ENCODE measurements at regions not wholly inside any gene's neighbourhood (a gene's known extent, or its start where the extent isn't known, plus 50 kb on each side); places are given as distances from the start of the nearest gene placed in this dataset.
A peak's percentile ranks its signal among the peaks of the same experiment; 100 is the strongest.
"Not testable (repeated sequence)": the region's sequence is repeated elsewhere in the genome, so short reads cannot be mapped to it uniquely, and the experiment has no call there.

- in situ Hi-C loops (cut with MboI; ENCODE audit: low pct_unique_long_range_greater_than_20kb in 2 of 9, low sequenced_read_pairs in 9 of 9, unreplicated experiment in 9 of 9) = no loop called here
- 20 to 100% (median 91%) methylated on average over 1 to 3 of the region's 5 CpGs; no CpG with 5 or more reads in 4 of the 10 experiments for WGBS, 10 experiments
- Histone ChIP-seq H3K4me1 (replicated peaks in 1 of 2) (no peaks in the 10 kb centered on the region), H3K27ac (no peak overlapping the region), H3K4me3 (no peak overlapping the region)
- ATAC-seq (replicated peaks in 6 of 8) = peak in 2 of 8 experiments; percentile 72 to 93
These were observed 236.9 kb upstream of the IL12A start for GRCh38 chr3:159751752-159752151.

DNA sequence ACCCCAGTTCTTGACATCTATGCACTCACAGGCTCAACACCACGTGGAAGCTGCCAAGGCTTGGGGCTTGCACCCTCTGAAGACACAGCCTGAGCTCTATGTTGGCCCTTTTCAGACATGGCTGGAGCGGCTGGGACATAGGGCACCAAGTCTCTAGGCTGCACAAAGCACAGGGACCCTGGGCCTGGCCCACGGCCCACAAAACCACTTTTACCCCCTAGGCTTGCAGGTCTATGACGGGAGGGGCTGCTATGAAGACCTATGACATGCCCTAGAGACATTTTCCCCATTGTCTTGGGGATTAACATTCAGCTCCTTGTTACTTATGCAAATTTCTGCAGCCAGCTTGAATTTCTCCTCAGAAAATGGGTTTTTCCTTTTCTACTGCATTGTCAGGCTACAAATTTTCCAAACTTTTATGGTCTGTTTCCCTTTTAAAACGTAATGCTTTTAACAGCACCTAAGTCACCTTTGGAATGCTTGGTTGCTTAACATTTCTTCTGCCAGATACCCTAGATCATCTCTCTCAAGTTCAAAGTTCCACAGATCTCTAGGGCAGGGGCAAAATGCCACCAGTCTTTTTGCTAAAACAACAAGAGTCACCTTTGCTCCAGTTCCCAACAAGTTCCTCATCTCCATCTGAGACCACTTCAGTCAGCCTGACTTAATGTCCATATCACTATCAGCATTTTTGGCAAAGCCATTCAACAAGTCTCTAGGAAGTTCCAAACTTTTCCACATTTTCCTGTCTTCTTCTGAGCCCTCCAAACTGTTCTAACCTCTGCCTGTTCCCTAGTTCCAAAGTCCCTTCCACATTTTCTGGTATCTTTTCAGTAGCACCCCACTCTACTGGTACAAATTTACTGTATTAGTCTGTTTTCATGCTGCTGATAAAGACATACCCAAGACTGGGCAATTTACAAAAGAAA, 232.1 kb upstream of the IL12A start:
- in situ Hi-C loops (cut with MboI; ENCODE audit: low pct_unique_long_range_greater_than_20kb in 2 of 9, low sequenced_read_pairs in 9 of 9, unreplicated experiment in 9 of 9); H3K4me3 ChIP-seq; H3K4me1 ChIP-seq (replicated peaks in 1 of 2); H3K27ac ChIP-seq; ATAC-seq (replicated peaks in 6 of 8): not testable (repeated sequence)
- WGBS, 10 experiments = 38 to 90% (median 79%) methylated on average over 1 to 5 of the region's 5 CpGs; no CpG with 5 or more reads in 4 of the 10 experiments

DNA sequence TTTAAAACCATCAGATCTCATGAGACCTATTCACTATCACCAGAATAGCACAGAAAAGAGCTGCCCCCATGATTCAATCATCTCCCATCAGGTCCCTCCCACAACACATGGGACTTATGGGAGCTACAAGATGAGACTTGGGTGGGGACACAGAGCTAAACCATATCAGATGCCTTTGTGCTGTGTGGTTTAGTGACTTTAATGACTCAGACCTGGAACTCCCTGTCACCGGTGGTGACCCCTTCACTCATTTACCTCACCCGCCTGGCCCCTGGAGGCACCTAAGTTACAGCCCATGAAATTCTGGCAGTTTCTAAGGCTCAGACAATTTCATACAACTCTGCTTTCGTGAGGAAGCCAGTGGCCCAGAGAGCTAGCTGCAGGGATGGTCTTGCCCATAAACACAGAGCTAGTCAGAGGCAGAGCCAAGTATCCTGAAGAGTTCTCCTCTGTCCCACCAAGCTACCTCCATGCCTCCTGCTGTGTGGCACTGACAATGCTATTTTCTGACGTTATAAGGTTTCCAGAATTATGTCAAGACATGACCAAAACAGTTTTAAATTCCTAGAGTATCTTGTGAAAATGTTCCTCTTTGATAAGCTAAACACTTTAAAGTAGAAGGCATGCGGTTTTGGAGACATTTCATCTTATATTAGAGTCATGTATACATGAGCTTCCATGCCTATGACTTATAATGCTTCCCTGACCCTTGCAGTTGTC, 231.1 kb upstream of the IL12A start:
- H3K27ac ChIP-seq = no peak overlapping the region
- no peak overlapping the region for H3K4me3 ChIP-seq
- H3K4me1 ChIP-seq (replicated peaks in 1 of 2) = no peaks in the 10 kb centered on the region
- 25 to 100% (median 71%) methylated on average over 1 to 5 of the region's 5 CpGs; no CpG with 5 or more reads in 1 of the 10 experiments for WGBS, 10 experiments
- in situ Hi-C loops (cut with MboI; ENCODE audit: low pct_unique_long_range_greater_than_20kb in 2 of 9, low sequenced_read_pairs in 9 of 9, unreplicated experiment in 9 of 9) = no loop called here
- peak in 2 of 8 experiments; percentile 58 to 62 for ATAC-seq (replicated peaks in 6 of 8)

- Histone ChIP-seq H3K4me3 (no peak overlapping the region), H3K4me1 (replicated peaks in 1 of 2) (no peaks in the 10 kb centered on the region), H3K27ac (no peak overlapping the region)
- in situ Hi-C loops (cut with MboI; ENCODE audit: low pct_unique_long_range_greater_than_20kb in 2 of 9, low sequenced_read_pairs in 9 of 9, unreplicated experiment in 9 of 9) = no loop called here
- no peak for ATAC-seq (replicated peaks in 6 of 8)
These were observed 228.6 kb upstream of the IL12A start for GRCh38 chr3:159760046-159760445.

DNA sequence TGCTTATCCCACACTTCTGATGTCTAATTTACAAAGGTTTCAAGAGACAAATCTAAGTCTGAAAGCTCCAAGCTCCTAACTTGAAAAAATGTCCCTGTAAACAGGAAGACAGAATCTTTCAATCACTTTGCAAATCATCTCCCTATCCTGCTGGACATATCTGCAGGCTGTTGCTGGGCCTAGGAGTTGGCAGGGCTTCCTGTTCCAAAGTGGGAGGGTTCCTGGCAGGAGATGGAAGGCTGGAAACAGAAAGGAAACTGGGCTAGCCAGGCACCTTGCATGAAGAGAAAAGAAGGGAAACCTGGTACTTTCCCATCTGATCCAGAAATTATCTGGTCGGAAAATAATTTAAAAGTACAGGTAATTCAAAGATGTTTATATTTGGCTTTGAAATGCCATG, 227.3 kb upstream of the IL12A start:
- no peak overlapping the region for H3K27ac ChIP-seq
- WGBS, 10 experiments = 0 to 100% (median 60%) methylated on average over 1 of the region's 1 CpG; no CpG with 5 or more reads in 3 of the 10 experiments
- no peak overlapping the region for H3K4me3 ChIP-seq
- H3K4me1 ChIP-seq (replicated peaks in 1 of 2) = peaks cover under 1 to 4% of the 10 kb centered on the region in 2 donors
- in situ Hi-C loops (cut with MboI; ENCODE audit: low pct_unique_long_range_greater_than_20kb in 2 of 9, low sequenced_read_pairs in 9 of 9, unreplicated experiment in 9 of 9) = no loop called here
- ATAC-seq (replicated peaks in 6 of 8) = no peak

DNA sequence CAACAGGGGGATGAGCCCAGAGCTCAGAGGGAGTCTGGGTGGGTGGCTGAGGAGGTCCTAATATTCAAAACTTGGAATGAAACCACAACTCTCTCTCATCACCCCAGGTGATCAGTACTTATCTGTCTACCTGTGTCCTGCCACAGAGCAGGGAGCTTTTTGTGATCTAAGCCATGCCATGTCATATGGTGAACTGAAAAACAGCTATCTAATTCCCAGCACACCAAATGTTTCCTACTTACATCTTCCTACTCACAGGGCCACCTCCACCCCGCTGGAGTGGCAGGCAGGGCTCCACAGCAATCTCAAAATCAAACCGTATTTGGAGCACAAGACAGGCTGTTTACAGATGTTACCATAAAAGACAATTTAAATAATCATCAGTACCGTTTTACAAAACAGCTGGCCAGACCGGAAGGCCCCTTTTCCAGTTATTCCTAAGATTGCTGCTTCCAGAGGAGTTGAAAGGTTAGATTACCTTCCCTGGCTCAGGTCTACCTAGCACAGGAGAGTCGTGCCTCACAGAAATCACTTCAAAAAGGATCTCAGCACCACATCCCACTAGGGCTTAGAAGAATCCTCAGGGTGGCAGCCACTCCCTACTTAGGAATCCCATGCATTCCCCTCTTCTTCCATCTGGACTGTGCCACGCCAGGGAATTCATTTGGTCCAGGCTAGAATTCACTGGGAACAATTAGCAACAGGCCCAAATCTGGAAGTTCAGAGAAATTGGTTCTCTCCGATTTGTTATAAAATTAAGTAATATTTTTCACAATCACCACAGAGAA, 226.6 kb upstream of the IL12A start:
- Histone ChIP-seq H3K27ac (no peak overlapping the region), H3K4me3 (peak overlapping the region in 1 of 5 donors; percentile 67), H3K4me1 (replicated peaks in 1 of 2) (peaks cover 6 to 8% of the 10 kb centered on the region in 2 donors)
- in situ Hi-C loops (cut with MboI; ENCODE audit: low pct_unique_long_range_greater_than_20kb in 2 of 9, low sequenced_read_pairs in 9 of 9, unreplicated experiment in 9 of 9) = no loop called here
- 0 to 100% (median 81%) methylated on average over 1 to 7 of the region's 7 CpGs; no CpG with 5 or more reads in 1 of the 10 experiments for WGBS, 10 experiments
- no peak for ATAC-seq (replicated peaks in 6 of 8)

GRCh38 chr3:159763011-159763601, 225.5 kb upstream of the IL12A start:
- peak; percentile 3 to 62 (median 52) for ATAC-seq (replicated peaks in 6 of 8)
- Histone ChIP-seq H3K4me1 (replicated peaks in 1 of 2) (peaks cover 6 to 8% of the 10 kb centered on the region in 2 donors), H3K27ac (peak overlapping the region in 1 of 2 donors; percentile 17), H3K4me3 (peak overlapping the region; percentile 53 to 80 (median 62))
- in situ Hi-C loops (cut with MboI; ENCODE audit: low pct_unique_long_range_greater_than_20kb in 2 of 9, low sequenced_read_pairs in 9 of 9, unreplicated experiment in 9 of 9) = no loop called here
- WGBS, 10 experiments = 0 to 20% (median 5%) methylated on average over 1 to 16 of the region's 40 CpGs; no CpG with 5 or more reads in 7 of the 10 experiments

GRCh38 chr3:159763602-159764489, 224.8 kb upstream of the IL12A start:
- in situ Hi-C loops (cut with MboI; ENCODE audit: low pct_unique_long_range_greater_than_20kb in 2 of 9, low sequenced_read_pairs in 9 of 9, unreplicated experiment in 9 of 9) = no loop called here
- 0 to 4% (median 0%) methylated on average over 3 to 5 of the region's 80 CpGs; no CpG with 5 or more reads in 7 of the 10 experiments for WGBS, 10 experiments
- ATAC-seq (replicated peaks in 6 of 8) = peak; percentile 38 to 80 (median 72)
- Histone ChIP-seq H3K4me1 (replicated peaks in 1 of 2) (peaks cover 6 to 8% of the 10 kb centered on the region in 2 donors), H3K4me3 (peak overlapping the region; percentile 53 to 80 (median 62)), H3K27ac (peak overlapping the region in 1 of 2 donors; percentile 17)

DNA sequence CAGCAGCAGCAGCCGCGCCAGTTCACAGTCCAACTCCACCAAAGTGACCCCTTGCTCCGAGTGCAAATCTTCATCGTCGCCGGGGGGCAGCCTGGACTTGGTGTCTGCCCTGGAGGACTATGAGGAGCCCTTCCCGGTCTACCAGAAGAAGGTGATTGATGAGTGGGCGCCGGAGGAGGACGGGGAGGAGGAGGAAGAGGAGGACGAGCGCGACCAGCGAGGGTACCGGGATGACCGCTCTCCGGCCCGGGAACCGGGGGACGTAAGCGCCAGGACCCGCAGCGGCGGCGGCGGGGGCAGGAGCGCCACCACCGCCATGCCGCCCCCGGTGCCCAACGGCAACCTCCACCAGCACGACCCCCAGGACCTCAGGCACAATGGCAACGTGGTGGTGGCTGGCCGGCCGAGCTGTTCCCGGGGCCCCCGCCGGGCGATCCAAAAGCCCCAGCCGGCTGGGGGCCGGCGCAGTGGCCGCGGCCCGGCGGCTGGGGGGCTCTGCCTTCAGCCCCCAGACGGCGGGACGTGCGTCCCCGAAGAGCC, 224.1 kb upstream of the IL12A start:
- no peak for ATAC-seq (replicated peaks in 6 of 8)
- peak overlapping the region; percentile 53 to 80 (median 62) for H3K4me3 ChIP-seq
- H3K27ac ChIP-seq = no peak overlapping the region
- WGBS, 10 experiments = 0% methylated on average over 2 of the region's 51 CpGs; no CpG with 5 or more reads in 9 of the 10 experiments
- H3K4me1 ChIP-seq (replicated peaks in 1 of 2) = peaks cover 6 to 8% of the 10 kb centered on the region in 2 donors
- in situ Hi-C loops (cut with MboI; ENCODE audit: low pct_unique_long_range_greater_than_20kb in 2 of 9, low sequenced_read_pairs in 9 of 9, unreplicated experiment in 9 of 9) = no loop called here

DNA sequence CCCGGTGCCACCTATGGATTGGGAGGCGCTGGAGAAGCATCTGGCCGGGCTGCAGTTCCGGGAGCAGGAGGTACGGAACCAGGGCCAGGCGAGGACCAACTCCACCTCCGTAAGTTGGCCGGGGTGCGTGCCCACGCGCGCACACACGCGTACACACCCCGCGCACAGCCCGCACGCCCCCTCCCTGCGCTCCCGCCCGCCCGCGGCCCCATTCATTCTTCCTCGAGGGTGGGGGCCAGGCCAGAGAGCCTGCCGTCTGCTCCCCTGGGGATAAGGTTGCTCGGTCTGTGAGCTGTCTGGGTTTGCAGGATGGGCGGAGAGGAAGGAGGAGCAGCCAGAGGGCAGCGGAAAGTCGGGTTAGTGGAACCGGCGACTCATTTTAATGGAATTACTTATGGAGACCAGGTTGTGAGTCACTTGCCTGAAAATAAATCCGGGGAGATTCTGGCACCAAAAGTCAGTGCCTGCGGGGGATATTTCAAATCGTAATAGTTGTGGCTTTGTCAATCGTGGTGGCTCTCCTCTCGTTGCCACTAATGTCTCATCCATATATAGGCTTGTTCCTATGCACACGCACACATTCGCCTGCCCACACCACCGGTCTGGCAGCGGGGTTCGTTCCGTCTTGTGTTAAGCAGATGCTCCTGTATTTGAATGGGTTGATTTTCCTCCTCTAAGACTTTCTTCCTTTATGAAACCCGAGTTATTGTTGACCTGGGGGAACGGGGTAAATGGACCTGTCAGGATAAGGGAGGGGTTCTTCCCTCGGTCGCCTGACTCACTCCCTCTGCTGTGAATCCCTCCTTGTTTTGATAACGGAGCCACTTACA, 223.4 kb upstream of the IL12A start:
- Histone ChIP-seq H3K4me1 (replicated peaks in 1 of 2) (peaks cover 6 to 8% of the 10 kb centered on the region in 2 donors), H3K4me3 (peak overlapping the region; percentile 53 to 80 (median 62)), H3K27ac (no peak overlapping the region)
- peak; percentile 30 to 51 (median 49) for ATAC-seq (replicated peaks in 6 of 8)
- in situ Hi-C loops (cut with MboI; ENCODE audit: low pct_unique_long_range_greater_than_20kb in 2 of 9, low sequenced_read_pairs in 9 of 9, unreplicated experiment in 9 of 9) = no loop called here
- 0 to 4% (median 0%) methylated on average over 4 to 17 of the region's 47 CpGs; no CpG with 5 or more reads in 4 of the 10 experiments for WGBS, 10 experiments

DNA sequence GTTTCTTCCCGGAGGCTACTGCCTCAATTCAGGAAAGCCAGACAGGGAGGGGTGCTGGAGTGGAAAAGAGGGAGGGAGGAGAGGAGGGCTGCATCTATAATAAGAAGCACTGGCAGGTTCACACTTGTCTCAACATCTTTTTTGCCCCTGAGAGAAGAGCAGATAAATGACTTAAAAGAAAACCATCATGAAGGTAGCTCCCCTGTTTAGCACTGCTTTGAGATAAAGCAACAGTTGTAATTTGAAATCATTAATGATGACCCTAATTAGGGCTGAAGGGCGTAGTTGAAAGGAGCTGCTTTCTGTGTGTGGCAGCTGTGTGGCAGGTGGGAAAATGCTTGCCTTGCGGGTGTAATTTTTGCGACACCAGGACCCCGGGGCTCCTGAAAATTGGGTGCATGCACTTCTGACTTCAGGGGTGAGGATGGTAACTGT, 222.8 kb upstream of the IL12A start:
- peak in 4 of 8 experiments; percentile 3 to 9 (median 4) for ATAC-seq (replicated peaks in 6 of 8)
- WGBS, 10 experiments = 8 to 47% (median 21%) methylated on average over 1 to 3 of the region's 5 CpGs; no CpG with 5 or more reads in 3 of the 10 experiments
- Histone ChIP-seq H3K27ac (no peak overlapping the region), H3K4me1 (replicated peaks in 1 of 2) (peaks cover 6 to 8% of the 10 kb centered on the region in 2 donors), H3K4me3 (peak overlapping the region; percentile 53 to 80 (median 62))
- in situ Hi-C loops (cut with MboI; ENCODE audit: low pct_unique_long_range_greater_than_20kb in 2 of 9, low sequenced_read_pairs in 9 of 9, unreplicated experiment in 9 of 9) = no loop called here
